GM18907 (cell line): ENCODE measurements at regions not wholly inside any gene's neighbourhood (a gene's known extent, or its start where the extent isn't known, plus 50 kb on each side); places are given as distances from the start of the nearest gene placed in this dataset.

ENCODE experiments used
- ATAC-seq: cut with Tn5 transposase; IDR thresholded peaks from one replicate; pipeline ENCODE4 v1.9.1; 2021; ENCODE audit warnings: mild to moderate bottlenecking, moderate library complexity; ENCODE audit not compliant: unreplicated experiment

GRCh38 chr1:219120624-219121544 is 52.8 kb upstream of the LYPLAL1 start:
- no peak for ATAC-seq

GRCh38 chr1:219121679-219122078 is 52.0 kb upstream of the LYPLAL1 start:
- no peak for ATAC-seq

- ATAC-seq, result no peak
Measured at GRCh38 chr1:219123036-219123435, 50.6 kb upstream of the LYPLAL1 start.
